GM10266 (cell line): ENCODE measurements at regions not wholly inside any gene's neighbourhood (a gene's known extent, or its start where the extent isn't known, plus 50 kb on each side); places are given as distances from the start of the nearest gene placed in this dataset.

Source experiments
- DNase-seq: peaks from one replicate; pipeline ENCODE4 v3.0.0; 2012; ENCODE audit errors: extremely low spot score
- CTCF ChIP-seq: IDR thresholded peaks from 2 replicates; pipeline ENCODE4 v1.5.1; 2012; ENCODE audit warnings: mild to moderate bottlenecking, low read depth; ENCODE audit not compliant: control insufficient read depth, insufficient read depth; ENCODE audit errors: missing control alignments

GRCh38 chr14:45868863-45869262, 615.9 kb upstream of the MIS18BP1 start:
- no peak for TF ChIP-seq CTCF
- DNase-seq = no peak

GRCh38 chr14:45868377-45868776, 615.4 kb upstream of the MIS18BP1 start:
- TF ChIP-seq CTCF = no peak
- peak; percentile 38 for DNase-seq

- DNase-seq = peak; percentile 16
- TF ChIP-seq CTCF = no peak
These were observed 614.3 kb upstream of the MIS18BP1 start for GRCh38 chr14:45867046-45867894.

GRCh38 chr14:45838597-45838996, 585.6 kb upstream of the MIS18BP1 start:
- DNase-seq = peak; percentile 9

GRCh38 chr14:45819107-45819506, 566.1 kb upstream of the MIS18BP1 start:
- no peak for TF ChIP-seq CTCF
- DNase-seq = no peak

More at GRCh38 chr14:45838597-45838996, 585.6 kb upstream of the MIS18BP1 start:
- peak; percentile 23 for TF ChIP-seq CTCF

- no peak for DNase-seq
- TF ChIP-seq CTCF = no peak
These were observed 558.2 kb upstream of the MIS18BP1 start for GRCh38 chr14:45811155-45811554.

GRCh38 chr14:45810152-45810872, 557.3 kb upstream of the MIS18BP1 start:
- DNase-seq = peak; percentile 20

More at GRCh38 chr14:45810152-45810872, 557.3 kb upstream of the MIS18BP1 start:
- peak; percentile 14 for TF ChIP-seq CTCF
